HepG2 (cell line): ENCODE measurements at regions not wholly inside any gene's neighbourhood (a gene's known extent, or its start where the extent isn't known, plus 50 kb on each side); places are given as distances from the start of the nearest gene placed in this dataset.

ENCODE experiments used
- ATAC-seq: fragments of 200-7000 bp; cut with Tn5 transposase; 3 replicates; pipeline ENCODE4 v1.9.1; 2020; ENCODE audit warnings: mild to moderate bottlenecking, moderate library complexity
- BruUV-seq: library from RNA; stranded (reverse); fragments of 400-500 nt; replicated peaks from 2 replicates; lab custom pipeline; 2021; lab: Mats Ljungman, UMichigan
- CTCF ChIA-PET: fragments of 300-600 bp; formaldehyde crosslinking; extraction: SDS; loops from one replicate; lab custom pipeline; 2021; ENCODE audit warnings: low total read pairs, inconsistent platforms, low intra/inter-chr PET ratio; lab: Yijun Ruan, JAX
- POLR2A ChIA-PET: fragments of 350-600 bp; sonication (Branson Sonifier 250); formaldehyde crosslinking; loops from one replicate; lab custom pipeline; 2020; ENCODE audit warnings: antibody characterized with exemption, inconsistent platforms; lab: Yijun Ruan, JAX
- DNase-seq: peaks from one replicate; pipeline ENCODE4 v3.0.0-alpha.2; 2015; ENCODE audit warnings: low spot score
- FAIRE-seq: peaks from 3 replicates; lab custom pipeline; 2011; peaks lifted over from hg19 to GRCh38; lab: Jason Lieb, UNC
- H2AFZ ChIP-seq: one replicate; pipeline ENCODE4 v1.6.1; 2011; ENCODE audit warnings: low read length, inconsistent platforms
- H3K27ac ChIP-seq: fragments of 300-600 bp; 3 replicates; pipeline ENCODE4 v1.8.0; 2011; ENCODE audit warnings: mixed run types, mild to moderate bottlenecking, mixed read lengths, low read length, inconsistent platforms; ENCODE audit not compliant: insufficient read depth; ENCODE audit errors: extremely low read length
- H3K27me3 ChIP-seq, 2 experiments: fragments of 200-600 bp in 1 of 2; 2 replicates in 1 of 2; 3 replicates in 1 of 2; pipeline versions ENCODE4 v1.6.0 to v1.8.0; 2011; ENCODE audit warnings: low read length in 2 of 2, mild to moderate bottlenecking in 2 of 2, moderate library complexity in 2 of 2, inconsistent platforms in 1 of 2; ENCODE audit not compliant: insufficient read depth in 2 of 2, control insufficient read depth in 1 of 2
- H3K36me3 ChIP-seq, 2 experiments: fragments of 200-600 bp in 1 of 2; replicated peaks in 1 of 2; 2 replicates in 1 of 2; 3 replicates in 1 of 2; pipeline versions ENCODE4 v1.5.1 to v1.8.0; 2011; ENCODE audit warnings: low read length in 2 of 2, inconsistent platforms in 1 of 2; ENCODE audit not compliant: insufficient read depth in 2 of 2, control insufficient read depth in 1 of 2
- H3K4me1 ChIP-seq: 2 replicates; pipeline ENCODE4 v1.5.1; 2012; ENCODE audit warnings: low read length, inconsistent platforms; ENCODE audit not compliant: insufficient read depth
- H3K4me2 ChIP-seq: 2 replicates; pipeline ENCODE4 v1.6.0; 2011; ENCODE audit warnings: low read depth, low read length, inconsistent platforms
- H3K4me3 ChIP-seq, 3 experiments: fragments of 200-600 bp in 1 of 3; sonication (generic), shearing (Covaris generic) in 1 of 3; replicated peaks in 1 of 3; 2 replicates each; pipeline ENCODE4 v1.5.1; 2011 to 2016; ENCODE audit warnings: low read length in 3 of 3, inconsistent platforms in 2 of 3, low read depth in 2 of 3, mild to moderate bottlenecking in 2 of 3, control low read depth in 1 of 3, mixed read lengths in 1 of 3; ENCODE audit not compliant: insufficient read depth in 1 of 3
- H3K79me2 ChIP-seq: one replicate; pipeline ENCODE4 v1.6.1; 2011; ENCODE audit warnings: low read length, inconsistent platforms; ENCODE audit not compliant: insufficient read depth
- H3K9ac ChIP-seq: 2 replicates; pipeline ENCODE4 v1.6.0; 2011; ENCODE audit warnings: mild to moderate bottlenecking, low read depth, low read length, inconsistent platforms; ENCODE audit not compliant: insufficient read depth
- H3K9me3 ChIP-seq: 2 replicates; pipeline ENCODE4 v1.5.1; 2012; ENCODE audit warnings: mild to moderate bottlenecking, low read length
- H4K20me1 ChIP-seq: 2 replicates; pipeline ENCODE4 v1.6.0; 2011; ENCODE audit warnings: inconsistent platforms, mild to moderate bottlenecking, low read length, moderate library complexity; ENCODE audit not compliant: insufficient read depth
- CREB1 ChIP-seq, 2 experiments: fragments of 450-650 bp in 1 of 2; IDR thresholded peaks; 2 replicates each; pipeline ENCODE4 v1.6.1; 2016 to 2017; ENCODE audit warnings: control low read depth in 1 of 2, mild to moderate bottlenecking in 1 of 2, missing compliant biosample characterization in 1 of 2, missing genetic modification characterization in 1 of 2
- DRAP1 ChIP-seq: IDR thresholded peaks from 2 replicates; pipeline ENCODE4 v1.6.1; 2016; ENCODE audit warnings: missing genetic modification reagents, missing compliant biosample characterization
- GATAD2A ChIP-seq: IDR thresholded peaks from 2 replicates; pipeline ENCODE4 v1.6.1; 2016
- HDAC1 ChIP-seq: sonication (generic); formaldehyde crosslinking; IDR thresholded peaks from 2 replicates; pipeline ENCODE4 v1.5.1; 2020; ENCODE audit warnings: mild to moderate bottlenecking, missing genetic modification reagents
- HNF1B ChIP-seq: sonication (generic); formaldehyde crosslinking; IDR thresholded peaks from 2 replicates; pipeline ENCODE4 v1.5.1; 2020; ENCODE audit warnings: mild to moderate bottlenecking, moderate library complexity, missing genetic modification reagents
- HNRNPK ChIP-seq: fragments of 200-400 bp; formaldehyde crosslinking; IDR thresholded peaks from 2 replicates; pipeline ENCODE4 v1.6.1; 2018; ENCODE audit warnings: low read length, low read depth, moderate library complexity, mild to moderate bottlenecking; ENCODE audit not compliant: poor library complexity, severe bottlenecking
- MLXIP ChIP-seq: sonication (generic); formaldehyde crosslinking; IDR thresholded peaks from 2 replicates; pipeline ENCODE4 v1.9.0; 2021; ENCODE audit warnings: missing genetic modification reagents, borderline replicate concordance
- PAXIP1 ChIP-seq: sonication (generic); formaldehyde crosslinking; conservative IDR thresholded peaks from 2 replicates; pipeline ENCODE4 v1.4.0; 2020; ENCODE audit warnings: mild to moderate bottlenecking, missing genetic modification reagents, moderate library complexity
- RFXAP ChIP-seq: sonication (generic); formaldehyde crosslinking; IDR thresholded peaks from 2 replicates; pipeline ENCODE4 v1.4.0; 2020; ENCODE audit warnings: missing genetic modification reagents, borderline replicate concordance
- SOX6 ChIP-seq, 2 experiments: fragments of 450-650 bp in 1 of 2; sonication (generic) in 1 of 2; formaldehyde crosslinking in 1 of 2; IDR thresholded peaks; 2 replicates each; pipeline versions ENCODE4 v1.4.0 to v1.6.1; 2017 to 2020; ENCODE audit warnings: antibody characterized with exemption in 1 of 2, mild to moderate bottlenecking in 1 of 2, missing genetic modification reagents in 1 of 2
- ZNF317 ChIP-seq: sonication (generic); formaldehyde crosslinking; IDR thresholded peaks from 2 replicates; pipeline ENCODE4 v1.5.0; 2020; ENCODE audit warnings: mild to moderate bottlenecking, missing genetic modification reagents
- ZNF792 ChIP-seq: IDR thresholded peaks from 2 replicates; pipeline ENCODE4 v1.6.1; 2016
- WGBS: methylation state at CpG from one replicate; pipeline ENCODE4 v1.1.6; 2017; ENCODE audit warnings: low lambda C conversion rate; 5-methylcytosine and 5-hydroxymethylcytosine counted together
- in situ Hi-C: cut with HindIII; loops from 2 replicates; pipeline ENCODE4 v1.10.0; 2017; ENCODE audit warnings: low pct_unique_long_range_greater_than_20kb; ENCODE audit not compliant: extremely low pct_ligation_motif_present
- intact Hi-C: fragments of 100-400 bp; cut with micrococcal nuclease; formaldehyde crosslinking; loops from one replicate; pipeline ENCODE4 v1.10.0; 2022; ENCODE audit not compliant: unreplicated experiment

- Histone ChIP-seq H3K4me1 (peaks cover 20% of the 10 kb centered on the region), H3K27me3 (no peaks in the 10 kb centered on the region), H3K79me2 (no peaks in the 10 kb centered on the region), H3K9ac (peak overlapping the region; percentile 31; the same call in 1 of the 2 replicates), H3K4me2 (peak overlapping the region; percentile 78), H3K4me3 (peak overlapping the region; percentile 28 to 47 (median 46)), H3K9me3 (no peaks in the 10 kb centered on the region), H4K20me1 (no peaks in the 10 kb centered on the region), H3K27ac (peak overlapping the region; percentile 42), H3K36me3 (no peaks in the 10 kb centered on the region), H2AFZ (peak overlapping the region; percentile 80)
- WGBS, result 22% methylated on average over 9 of the region's 9 CpGs
- no TSS peak for BruUV-seq
- ATAC-seq, result peak; percentile 90
- peak; percentile 82 for FAIRE-seq
- POLR2A ChIA-PET, result interaction anchor here (0.8 kb wide), 2 partner anchors 102 to 120 kb away, joined by 3 read pairs; partner anchors contain the start of gene MKLN1
- intact Hi-C loops (no loop called here), in situ Hi-C loops (no loop called here)
- peak; percentile 44 for DNase-seq
- CTCF ChIA-PET, result no interaction called here
- TF ChIP-seq ZNF317 (peak; percentile 46; the same call in 1 of the 2 replicates), HNF1B (CRISPR knock-in tag) (0 out of 2 replicates have a peak, but pooled peaks have one; percentile 32), HNRNPK (peak; percentile 81), ZNF792 (0 out of 2 replicates have a peak, but pooled peaks have one; percentile 51), RFXAP (0 out of 2 replicates have a peak, but pooled peaks have one; percentile 55), MLXIP (CRISPR knock-in tag) (no peak), GATAD2A (CRISPR knock-in tag) (peak; percentile 58), SOX6 (IDR thresholded peaks at IDR 0.05) (no peak), SOX6 (CRISPR knock-in tag; IDR thresholded peaks at IDR 0.05) (0 out of 2 replicates have a peak, but pooled peaks have one; percentile 16), HDAC1 (CRISPR knock-in tag) (0 out of 2 replicates have a peak, but pooled peaks have one; percentile 38), PAXIP1 (CRISPR knock-in tag) (peak; percentile 36; the same call in 1 of the 2 replicates), CREB1 (IDR thresholded peaks at IDR 0.05) (peak; percentile 92), CREB1 (CRISPR knock-in tag; IDR thresholded peaks at IDR 0.05) (no peak), DRAP1 (peak; percentile 96)
Observed at GRCh38 chr7:131225619-131226513, 101.8 kb upstream of the MKLN1 start.
